Frontal cortex (tissue), 3 donors: ENCODE measurements at regions not wholly inside any gene's neighbourhood (a gene's known extent, or its start where the extent isn't known, plus 50 kb on each side); places are given as distances from the start of the nearest gene placed in this dataset.

Experiments
- DNase-seq, 2 donors: peaks; one replicate each; pipeline ENCODE4 v3.0.0; 2012; ENCODE audit warnings: low spot score in 2 of 2
- FAIRE-seq: peaks from 2 replicates; lab custom pipeline; 2012; peaks lifted over from hg19 to GRCh38; lab: Jason Lieb, UNC
- donor health status: control.
- donor health status: control.
- donor health status: control.

GRCh38 chr11:113562576-113562975 is 87.4 kb upstream of the DRD2 start:
- DNase-seq = no peak
- FAIRE-seq = no peak

GRCh38 chr11:113557926-113558325 is 82.7 kb upstream of the DRD2 start:
- DNase-seq (no peak), FAIRE-seq (no peak)

- FAIRE-seq = no peak
- no peak for DNase-seq
Observed at GRCh38 chr11:113556036-113556435, 80.8 kb upstream of the DRD2 start.

DNA sequence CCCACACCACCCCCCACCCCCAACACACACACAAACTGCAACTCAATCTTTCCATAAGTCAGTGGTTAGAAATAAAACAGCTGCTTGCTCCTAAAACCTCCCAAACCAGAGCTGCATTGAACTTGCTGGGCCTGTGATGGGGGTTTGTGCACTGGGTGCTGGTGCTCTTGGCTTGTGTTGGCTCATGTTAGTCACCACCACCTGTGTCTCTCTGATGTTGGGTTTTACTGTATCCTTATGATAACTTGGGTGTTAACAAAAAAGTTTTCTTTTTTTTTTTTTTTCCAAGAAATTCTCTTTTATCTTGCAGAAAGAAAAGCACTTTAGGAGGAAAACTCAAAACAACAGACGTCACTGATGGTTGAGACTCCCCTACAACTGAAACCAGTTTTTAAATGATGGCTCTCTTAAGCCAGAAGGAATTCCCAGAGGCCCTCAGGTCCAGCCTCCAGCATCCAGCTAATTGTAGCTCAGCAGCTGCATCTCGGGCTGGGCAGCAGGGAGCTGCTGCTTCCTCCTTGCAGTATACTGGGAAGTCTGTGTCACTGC is 79.9 kb upstream of the DRD2 start:
- FAIRE-seq = no peak
- DNase-seq = no peak

GRCh38 chr11:113554526-113554925 is 79.3 kb upstream of the DRD2 start:
- DNase-seq (no peak), FAIRE-seq (no peak)

GRCh38 chr11:113553915-113554314 is 78.7 kb upstream of the DRD2 start:
- no peak for DNase-seq

DNA sequence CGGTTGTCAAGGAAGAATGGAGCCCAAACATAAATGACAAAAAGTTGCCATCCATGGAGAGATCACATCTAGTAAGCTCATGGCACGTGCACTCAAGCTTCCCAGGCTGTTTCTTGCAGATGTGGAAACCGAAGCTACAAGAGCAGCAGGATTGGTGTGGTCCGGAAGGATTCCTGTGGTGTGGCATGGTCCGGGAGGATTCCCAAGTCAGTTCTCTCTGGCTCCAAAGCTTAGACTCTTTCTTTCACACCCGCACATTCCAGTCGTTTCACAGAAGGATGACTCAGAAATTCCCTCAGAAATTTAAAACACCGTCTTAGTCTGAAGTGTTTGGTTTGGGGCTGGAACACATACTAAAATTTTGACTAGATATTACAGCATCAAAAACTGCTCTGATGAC is 78.0 kb upstream of the DRD2 start:
- FAIRE-seq (no peak), DNase-seq (no peak)

More at GRCh38 chr11:113553915-113554314, 78.7 kb upstream of the DRD2 start:
- no peak for FAIRE-seq

- no peak for FAIRE-seq
- no peak for DNase-seq
Observed at GRCh38 chr11:113552271-113552670, 77.1 kb upstream of the DRD2 start.

DNA sequence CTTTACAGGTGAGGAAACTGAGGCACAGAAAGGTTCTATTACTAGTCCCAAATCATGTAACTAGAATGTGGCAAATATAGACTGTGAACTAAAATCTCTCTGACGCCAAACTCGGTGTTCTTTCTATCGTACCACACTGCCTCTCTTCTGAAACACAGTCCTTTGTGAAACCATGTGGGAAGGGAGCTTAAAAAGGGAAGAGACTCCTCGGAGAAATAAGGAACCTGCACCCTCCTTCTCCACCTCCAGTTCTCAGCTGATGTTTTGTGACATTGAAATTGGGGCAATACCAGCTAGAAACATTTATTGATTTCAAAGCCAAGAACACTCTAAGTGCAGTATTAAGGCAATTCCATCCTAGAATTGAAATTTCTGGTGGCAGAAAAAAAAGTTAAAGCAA is 76.4 kb upstream of the DRD2 start:
- FAIRE-seq = no peak

DNA sequence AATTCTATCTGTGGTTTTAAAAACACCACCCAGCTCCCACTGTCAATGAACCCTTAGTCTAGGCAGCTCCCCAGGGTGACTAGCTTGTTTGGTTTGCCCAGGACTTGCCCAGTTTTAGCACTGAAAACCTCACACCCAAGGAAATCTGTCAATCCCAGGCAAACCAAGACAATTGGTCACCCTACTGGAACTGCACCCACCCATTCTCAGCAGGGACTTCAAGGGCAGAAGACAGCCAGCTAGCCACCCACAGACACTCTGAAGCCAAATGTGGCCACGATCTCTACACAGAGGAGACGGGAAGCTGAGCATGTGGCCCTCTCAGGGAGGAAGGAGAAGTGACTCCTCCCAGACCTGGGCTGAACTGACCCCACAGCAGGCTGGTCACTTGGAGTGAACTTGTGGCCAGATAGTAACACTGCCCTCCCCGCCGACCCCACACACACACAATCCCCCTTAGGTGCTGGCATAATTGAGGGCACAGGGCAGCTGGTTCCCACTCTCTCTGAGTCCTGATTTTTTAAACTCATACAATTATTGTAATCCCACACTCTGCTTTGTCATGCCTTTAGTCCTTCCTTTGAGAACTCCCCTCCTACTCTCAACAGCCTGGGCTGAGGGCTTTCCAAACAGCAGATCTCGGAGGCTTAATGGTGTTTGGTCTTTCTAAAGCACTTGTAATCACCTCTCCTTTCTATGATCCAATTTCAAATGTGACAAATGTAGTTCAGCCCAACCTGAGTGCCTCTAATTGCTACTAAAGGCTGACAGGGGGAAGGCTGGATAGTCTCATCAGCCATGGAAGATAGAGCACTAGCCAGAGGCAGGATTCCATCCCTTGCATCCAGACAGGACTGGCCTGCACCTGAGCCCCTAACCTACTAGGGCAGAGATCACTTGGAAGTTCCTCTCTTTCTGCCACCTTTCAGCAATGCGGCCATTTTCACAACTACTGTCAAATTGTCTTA is 74.7 kb upstream of the DRD2 start:
- FAIRE-seq (no peak), DNase-seq (no peak)

More for the DNA sequence above, 76.4 kb upstream of the DRD2 start:
- no peak for DNase-seq

DNA sequence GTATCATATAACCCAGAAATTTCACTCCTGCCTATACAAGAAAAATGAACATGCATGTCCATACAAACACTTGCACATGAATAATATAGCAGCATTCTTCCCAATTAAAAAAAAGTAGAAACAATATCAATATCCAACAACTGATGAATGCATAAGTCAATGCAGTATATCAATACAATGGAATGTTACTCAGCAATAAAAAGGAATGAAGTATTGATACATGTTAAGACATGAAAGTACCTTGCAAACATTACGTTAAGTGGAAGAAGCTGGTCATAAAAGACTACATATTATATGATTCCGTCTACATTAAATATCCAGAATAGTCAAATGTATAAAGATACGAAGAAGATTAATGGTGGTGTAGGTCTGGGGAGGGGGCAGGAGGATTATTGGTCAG is 73.9 kb upstream of the DRD2 start:
- FAIRE-seq = no peak
- DNase-seq = no peak

DNA sequence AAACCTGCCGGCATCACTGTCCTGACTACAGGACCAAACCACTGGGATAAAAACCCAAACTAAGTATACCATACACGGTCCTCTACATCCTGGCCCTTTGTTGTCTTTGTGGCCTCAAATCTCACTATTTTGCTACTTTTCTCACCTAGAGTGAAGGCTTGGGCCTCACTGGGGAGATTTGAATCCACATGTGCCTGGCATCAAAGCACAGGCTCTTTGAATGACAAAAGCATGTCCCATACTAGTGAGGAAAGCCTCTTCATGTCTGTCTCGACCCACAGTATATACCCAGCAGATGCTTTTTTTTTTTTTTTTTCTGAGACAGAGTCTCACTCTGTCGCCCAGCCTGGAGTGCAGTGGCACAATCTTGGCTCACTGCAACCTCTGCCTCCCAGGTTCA is 72.5 kb upstream of the DRD2 start:
- FAIRE-seq (no peak), DNase-seq (no peak)

DNA sequence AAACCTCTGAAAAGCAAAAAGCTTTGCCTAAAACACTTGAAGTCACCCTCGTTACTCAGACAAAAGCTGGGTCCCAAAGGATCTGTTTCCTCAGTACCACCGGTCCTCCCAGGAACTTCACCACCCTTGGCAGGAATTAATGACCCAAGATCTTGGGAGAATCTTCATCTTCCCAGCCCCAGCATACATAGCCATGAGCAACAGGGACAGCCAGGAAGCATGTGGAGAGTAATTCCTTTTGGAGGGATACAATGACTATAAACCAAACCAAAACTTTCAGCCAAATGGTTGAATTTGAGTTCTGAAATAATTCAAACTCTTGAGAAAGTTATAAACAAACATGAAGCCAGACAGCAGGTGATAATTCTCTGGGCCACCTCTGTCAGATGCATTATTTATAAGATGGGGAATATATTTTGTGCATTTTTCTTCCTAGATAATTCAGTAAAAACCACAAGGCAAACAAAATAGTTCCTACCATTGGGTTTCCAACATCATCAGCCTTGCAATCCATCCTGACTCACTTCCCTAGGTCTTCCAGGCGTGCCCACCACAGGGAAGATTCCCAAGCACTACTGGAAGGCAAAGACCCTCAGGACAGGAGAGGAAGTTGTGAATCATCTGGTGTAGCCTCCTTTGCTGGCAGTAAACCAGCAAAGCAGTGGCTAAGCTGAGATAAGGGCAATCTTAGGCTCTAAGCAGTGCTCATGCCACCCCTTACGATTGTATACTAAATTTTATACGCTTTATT is 71.7 kb upstream of the DRD2 start:
- FAIRE-seq (no peak), DNase-seq (no peak)

DNA sequence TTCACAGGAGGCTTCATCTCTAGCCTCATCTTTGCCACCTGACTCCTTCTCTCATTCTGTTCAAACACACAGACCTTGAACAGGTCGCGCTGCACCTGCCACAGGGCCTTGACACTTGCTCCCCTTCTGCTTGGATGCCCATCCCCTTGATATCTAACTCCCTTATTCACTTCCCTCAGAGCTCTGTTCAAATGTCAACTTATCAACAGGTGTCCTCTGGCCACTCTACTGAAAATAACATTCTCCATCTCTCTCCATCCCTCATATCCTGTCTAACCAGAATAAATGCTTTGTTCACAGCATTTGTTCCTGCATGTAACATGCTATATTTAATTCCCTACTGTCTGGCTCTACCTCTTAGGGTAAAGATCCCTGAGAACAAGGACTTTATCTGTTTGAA is 67.2 kb upstream of the DRD2 start:
- FAIRE-seq (no peak), DNase-seq (no peak)

DNA sequence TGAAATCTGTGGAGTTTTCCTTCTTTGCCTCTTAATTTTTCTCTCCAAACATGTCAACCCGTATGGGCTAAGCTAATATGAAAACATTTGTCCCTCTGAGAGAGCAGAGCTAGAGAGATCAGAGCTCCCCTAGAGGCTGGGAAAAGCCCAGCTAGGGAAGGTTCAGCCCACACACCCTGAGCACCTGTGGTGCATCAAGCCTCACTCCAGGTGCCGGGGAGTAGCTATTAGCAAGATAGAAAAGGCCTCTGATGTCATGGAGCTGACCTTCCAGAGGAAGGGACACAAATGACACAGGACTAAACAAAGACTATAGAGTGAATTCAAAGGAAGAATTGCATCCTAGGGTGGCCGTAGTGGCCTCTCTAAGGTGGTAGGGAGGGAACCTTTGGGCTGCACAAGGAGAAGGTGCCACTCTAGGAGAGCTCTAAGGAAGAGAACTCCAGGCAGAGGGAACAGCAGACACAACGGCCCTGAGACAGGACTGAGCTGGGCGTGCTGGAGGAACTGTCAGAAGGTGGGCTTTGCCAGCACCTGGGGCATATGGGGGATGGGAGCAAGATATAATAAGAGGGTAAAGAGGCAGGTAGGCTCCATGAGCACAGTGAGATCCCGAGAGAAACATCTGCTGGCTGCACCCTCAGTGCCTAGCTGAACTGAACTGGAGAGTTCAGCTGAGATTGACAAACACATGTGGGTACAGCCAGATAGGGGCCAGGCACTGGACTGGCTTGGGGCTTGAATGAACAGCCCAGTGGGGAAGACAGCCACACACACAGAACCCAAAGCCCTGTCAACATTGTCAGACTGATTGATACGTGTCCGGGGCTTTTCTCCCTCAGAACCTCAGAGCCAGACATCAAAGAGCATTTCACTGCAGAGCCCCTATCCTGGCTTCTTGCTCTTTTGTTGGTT is 65.5 kb upstream of the DRD2 start:
- DNase-seq = no peak
- no peak for FAIRE-seq

DNA sequence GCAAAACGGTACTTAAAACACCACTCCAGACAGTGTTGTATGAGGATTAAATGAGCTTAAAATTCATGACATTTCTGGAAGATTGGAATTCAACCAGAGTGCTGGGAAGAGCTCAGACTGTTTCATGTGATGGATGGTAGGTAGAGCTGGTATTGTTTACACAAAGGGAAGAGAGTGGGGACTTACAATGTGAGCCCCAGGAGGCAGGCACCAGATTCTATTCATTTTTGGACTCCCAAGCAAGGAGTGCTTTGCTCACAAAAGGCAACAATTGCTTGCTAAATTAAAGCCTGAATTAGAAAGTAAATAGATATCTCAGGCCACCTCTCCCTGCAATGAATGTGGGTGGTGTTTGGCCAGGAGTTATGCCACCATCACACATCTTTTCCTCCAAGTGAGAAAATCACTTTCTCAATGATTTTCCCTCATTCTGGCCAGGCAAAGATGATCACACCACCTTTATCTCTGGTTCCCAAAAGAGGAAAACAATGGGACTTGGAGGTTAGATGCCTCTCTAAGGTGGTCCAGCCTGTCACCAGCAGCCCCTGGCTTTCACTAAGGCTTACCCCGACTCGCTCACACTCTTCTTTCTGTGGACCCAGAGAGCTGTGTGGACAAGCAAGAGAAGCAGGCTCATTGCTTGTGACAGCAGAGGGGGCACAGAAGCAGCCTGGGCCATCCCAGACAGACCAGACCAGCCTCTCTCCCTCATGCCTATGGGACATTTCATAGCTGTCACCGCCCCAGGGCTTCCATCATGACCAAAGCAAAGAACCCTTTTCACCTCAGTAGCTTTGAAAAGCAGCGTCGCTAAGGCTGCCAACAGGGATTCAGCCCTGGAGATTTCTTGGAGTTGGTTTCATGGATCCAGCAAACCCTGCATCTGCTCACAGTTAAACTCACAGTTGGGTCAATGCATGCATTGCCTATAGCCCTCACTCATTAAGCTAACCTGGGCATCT is 63.5 kb upstream of the DRD2 start:
- DNase-seq (no peak), FAIRE-seq (no peak)

DNA sequence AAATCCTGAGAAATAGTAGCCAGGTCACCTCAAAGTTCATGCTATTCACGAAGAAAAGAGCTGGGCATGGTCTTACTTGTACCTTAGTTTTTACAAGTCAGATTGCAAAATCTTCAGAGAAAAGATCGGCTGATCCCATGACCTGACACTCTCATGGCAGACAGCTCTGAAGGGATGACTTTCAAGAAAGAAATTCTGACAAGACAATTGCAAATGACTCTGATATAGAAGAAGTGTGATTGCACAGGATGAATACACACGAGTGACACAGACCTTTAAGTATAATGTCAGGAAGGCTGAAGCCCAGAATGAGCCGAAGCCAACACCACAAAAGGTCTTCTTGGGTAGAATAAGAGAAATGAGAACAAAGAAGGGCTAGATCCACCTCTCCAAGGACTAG is 59.4 kb upstream of the DRD2 start:
- FAIRE-seq = no peak
- no peak for DNase-seq

- DNase-seq = no peak
- FAIRE-seq = no peak
Observed at GRCh38 chr11:113533425-113533698, 58.2 kb upstream of the DRD2 start.
